Lung microvascular endothelial cell (primary cell): ENCODE measurements at regions not wholly inside any gene's neighbourhood (a gene's known extent, or its start where the extent isn't known, plus 50 kb on each side); places are given as distances from the start of the nearest gene placed in this dataset.

ENCODE experiments used
- DNase-seq, 2 donors: peaks; one replicate each; pipeline versions ENCODE4 v3.0.0 to v3.0.0-alpha.2; 2010; ENCODE audit warnings: low read depth in 2 of 2

GRCh38 chr12:30095511-30095910 lies 311.8 kb upstream of the TMTC1 start:
- no peak for DNase-seq

- no peak for DNase-seq
These were observed 309.4 kb upstream of the TMTC1 start for GRCh38 chr12:30092983-30093617.

DNA sequence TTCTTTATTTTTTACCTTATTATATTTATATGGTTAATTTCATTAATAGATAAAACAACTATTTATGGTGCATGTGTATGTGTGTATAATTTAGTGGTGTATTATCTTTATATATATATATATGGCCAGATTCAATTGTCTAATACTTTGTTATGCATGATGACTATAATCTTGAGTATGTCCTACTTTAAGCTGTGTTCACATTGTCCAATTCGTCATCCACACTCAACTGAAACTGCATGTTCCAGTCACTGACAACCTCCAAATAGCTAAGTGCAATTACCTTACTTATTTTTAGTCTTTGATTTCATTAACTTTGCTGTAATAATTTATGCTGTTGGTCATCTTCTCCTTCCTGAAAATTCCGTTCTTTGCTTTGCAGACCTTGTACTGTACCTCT lies 306.5 kb upstream of the TMTC1 start:
- DNase-seq = no peak

- DNase-seq = no peak
These were observed 304.7 kb upstream of the TMTC1 start for GRCh38 chr12:30088259-30088995.

DNA sequence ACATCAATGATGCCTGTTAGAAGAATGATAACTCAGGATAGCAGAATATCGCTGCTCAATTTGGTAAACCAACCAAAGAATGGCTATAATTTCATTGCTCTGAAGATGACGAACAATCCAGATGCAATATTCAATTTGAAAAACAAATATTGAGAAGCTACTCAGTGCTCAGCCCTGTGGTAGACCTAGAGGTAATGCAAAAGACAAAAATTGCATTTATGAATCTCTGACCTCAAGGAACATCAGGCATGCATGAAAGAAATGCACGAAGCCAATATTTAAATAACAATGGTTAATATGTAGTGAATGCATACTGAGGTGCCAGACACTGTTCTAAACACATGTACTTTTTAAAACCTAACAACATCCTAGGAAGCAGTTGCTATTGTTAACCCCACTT lies 298.6 kb upstream of the TMTC1 start:
- DNase-seq = no peak

DNA sequence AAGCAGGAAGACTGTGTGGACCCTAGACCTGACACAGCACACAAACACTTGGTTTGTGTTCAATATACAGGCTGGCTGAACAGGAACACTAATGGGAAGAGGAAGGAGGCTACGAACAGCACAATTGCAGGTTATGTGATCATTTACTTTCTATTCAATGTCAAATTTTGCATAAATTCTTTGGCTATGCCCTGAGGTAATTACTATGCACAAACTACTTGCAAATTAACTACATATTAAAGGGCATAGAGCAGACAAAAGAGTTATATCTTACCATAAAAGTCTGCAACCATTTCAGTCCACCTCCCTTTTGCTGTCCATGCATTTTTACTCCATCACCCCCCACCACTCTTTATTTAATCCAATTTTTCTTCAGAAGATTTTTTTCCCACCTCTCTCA lies 291.2 kb upstream of the TMTC1 start:
- DNase-seq = no peak

DNA sequence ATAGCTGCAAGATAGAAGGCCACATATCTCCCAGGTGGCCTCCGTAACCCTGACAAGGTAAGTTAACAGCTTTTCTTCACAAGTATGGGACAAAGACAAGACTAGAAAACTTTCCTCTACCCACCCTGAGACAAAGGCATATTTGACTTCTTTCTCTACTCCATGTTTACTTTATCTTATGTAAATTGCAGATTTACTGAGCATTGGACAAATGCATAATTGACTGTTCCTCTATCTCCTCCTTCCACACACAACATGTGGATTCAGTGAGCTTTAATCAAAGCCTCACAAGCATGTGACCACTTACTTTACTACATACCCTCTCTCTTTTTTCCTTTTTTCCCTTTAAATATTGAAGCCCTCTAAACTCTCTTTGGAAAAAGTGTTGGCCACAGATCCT lies 289.1 kb upstream of the TMTC1 start:
- no peak for DNase-seq

DNA sequence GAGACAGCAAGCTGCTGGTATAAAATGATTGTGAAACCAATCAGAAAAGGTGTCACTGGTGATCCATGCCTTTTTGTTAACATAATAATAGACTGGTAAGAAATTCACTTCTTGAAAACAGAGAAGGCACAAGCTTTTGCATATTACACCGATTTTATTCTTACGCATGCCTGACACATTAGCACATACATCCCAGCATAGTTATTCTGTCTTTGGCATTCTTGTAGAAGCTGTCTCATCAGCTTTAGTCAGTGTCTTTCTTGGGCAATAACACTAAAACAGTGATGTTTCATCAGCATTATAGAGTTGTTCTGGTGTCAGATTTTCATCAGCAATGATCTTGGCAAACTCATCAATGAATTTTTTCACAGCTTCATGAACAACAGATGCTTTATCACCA lies 283.4 kb upstream of the TMTC1 start:
- no peak for DNase-seq

- no peak for DNase-seq
These were observed 281.2 kb upstream of the TMTC1 start for GRCh38 chr12:30064906-30065305.

DNA sequence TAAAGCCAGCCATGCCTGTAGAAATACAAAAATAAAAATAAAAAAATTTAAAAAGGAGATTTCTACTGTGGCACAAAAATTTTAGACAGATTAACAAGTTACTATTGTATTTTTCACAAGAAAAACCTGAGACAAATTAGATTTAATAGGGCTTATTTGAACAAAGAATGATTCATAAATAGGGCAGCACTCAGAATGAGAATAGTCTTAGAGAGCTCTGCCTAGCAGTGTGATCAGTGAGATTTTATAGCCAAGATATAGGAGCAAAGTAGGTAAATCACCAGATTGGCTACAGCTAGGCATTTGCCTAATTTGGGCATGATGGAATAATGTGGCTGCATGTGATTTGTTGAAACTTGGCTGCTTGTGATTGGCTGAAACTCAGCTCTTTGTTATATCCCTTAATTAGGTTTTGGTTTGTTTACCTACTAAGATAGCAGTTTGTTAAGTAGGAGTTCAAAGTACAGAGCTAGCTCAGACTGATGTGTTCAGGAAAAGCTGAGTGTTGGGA lies 279.7 kb upstream of the TMTC1 start:
- DNase-seq = no peak

DNA sequence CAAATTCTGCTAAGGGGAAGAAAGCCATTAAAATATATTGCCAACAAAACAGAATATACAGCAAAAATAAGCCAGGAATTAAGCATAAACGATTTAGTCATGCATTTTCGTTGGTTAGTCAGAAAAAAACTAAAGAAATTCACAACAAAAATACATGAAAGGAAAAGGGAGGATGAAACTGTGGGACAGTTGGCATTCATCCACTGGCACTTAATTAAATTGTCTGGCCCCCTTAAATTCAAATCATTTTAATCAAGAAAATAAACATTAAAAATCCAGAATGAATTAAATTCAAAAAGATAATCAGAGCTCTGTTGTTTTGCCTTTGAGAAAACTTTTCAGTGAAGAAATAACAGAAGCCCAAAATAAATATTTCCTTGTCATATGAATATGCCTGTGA lies 264.6 kb upstream of the TMTC1 start:
- peak in 1 of 2 donors; percentile 13 for DNase-seq

GRCh38 chr12:30047516-30048254 lies 263.9 kb upstream of the TMTC1 start:
- peak; percentile 27 to 58 for DNase-seq

DNA sequence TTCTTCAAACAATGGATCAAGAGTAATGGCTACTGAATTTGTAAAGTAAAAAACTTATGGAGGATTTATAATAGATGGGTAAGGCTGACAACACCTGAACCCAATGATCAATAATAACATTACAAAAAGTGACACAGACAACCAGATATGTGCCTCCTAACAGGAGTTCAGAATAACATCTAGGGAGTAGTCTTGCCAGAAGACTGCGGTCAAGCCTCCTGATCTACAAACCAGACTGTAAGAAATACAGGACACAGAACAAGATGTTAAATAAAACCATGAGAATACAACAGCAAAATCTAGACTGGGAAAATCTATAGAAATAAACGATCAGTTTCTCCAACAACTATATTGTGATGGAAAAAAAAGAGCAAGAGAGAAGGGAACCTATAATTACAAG lies 262.6 kb upstream of the TMTC1 start:
- DNase-seq = no peak

- DNase-seq = no peak
These were observed 261.4 kb upstream of the TMTC1 start for GRCh38 chr12:30045171-30045570.

GRCh38 chr12:30044206-30044605 lies 260.5 kb upstream of the TMTC1 start:
- DNase-seq = no peak

DNA sequence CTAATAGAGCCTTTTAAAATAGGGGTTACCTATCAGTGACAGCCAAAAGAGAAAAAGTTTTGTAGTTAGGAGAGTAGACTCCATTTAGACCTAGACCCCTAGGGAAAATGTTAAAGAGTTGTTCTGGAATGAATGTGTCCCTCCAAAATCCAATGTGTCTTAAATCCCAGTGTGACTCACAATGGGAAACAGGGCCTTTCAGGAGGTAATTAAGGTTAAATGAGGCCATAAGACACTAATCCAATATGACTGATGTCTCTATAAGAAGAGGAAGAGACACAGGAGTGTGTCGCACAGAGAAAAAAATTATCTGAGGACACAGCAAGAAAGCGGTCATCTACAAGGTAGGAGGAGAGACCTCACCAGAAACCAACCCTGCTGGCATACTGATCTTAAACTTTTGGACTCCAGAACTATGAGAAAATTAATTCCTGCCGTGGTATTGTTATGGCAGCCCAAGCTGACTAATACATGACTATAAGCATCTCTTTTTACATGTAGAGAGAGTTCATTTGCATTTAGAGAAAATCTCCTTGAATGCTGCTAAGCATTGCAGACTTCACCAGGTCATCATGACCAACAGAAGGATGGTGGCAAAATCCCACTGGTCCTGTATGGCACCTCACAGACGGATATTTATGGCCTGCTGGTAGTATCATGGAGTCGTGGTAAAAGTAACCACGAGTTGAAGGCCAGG lies 259.6 kb upstream of the TMTC1 start:
- DNase-seq = no peak

DNA sequence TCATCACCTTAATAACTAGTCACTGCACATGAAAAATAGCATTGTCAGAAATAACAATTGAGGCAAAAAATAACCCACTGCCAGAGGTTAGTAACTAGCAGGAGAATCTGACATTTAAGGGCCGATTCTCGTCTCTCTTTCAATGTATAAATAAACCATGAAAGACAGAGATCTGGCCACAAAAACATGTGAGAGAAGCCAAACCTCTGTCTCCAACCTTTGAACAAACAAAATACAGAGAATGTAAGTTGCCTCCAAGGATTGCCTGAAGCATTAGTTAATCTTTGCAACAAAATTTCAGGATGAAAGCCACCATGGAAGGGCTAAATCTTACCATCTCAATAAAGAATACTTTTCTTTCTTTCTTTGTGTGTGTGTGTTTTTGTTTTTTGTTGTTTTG lies 257.4 kb upstream of the TMTC1 start:
- DNase-seq = no peak

- DNase-seq = no peak
These were observed 247.1 kb upstream of the TMTC1 start for GRCh38 chr12:30030693-30031374.

- peak; percentile 79 to 94 for DNase-seq
These were observed 243.0 kb upstream of the TMTC1 start for GRCh38 chr12:30026621-30027234.

DNA sequence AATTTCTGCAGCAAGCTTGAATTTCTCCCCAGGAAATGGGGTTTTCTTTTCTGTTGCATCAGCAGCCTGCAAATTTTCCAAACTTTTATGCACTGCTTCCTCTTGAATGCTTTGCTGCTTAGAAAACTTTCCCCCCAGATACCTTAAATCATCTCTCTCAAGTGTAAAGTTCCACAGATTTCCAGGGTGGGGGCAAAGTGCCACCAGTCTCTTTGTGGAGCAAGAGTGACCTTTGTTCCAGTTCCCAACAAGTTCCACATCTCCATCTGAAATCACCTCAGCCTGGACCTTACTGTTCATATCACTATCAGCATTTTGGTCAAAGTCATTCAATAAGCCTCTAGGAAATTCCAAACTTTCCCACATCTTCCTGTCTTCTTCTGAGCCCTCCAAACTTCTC lies 241.6 kb upstream of the TMTC1 start:
- DNase-seq = no peak

DNA sequence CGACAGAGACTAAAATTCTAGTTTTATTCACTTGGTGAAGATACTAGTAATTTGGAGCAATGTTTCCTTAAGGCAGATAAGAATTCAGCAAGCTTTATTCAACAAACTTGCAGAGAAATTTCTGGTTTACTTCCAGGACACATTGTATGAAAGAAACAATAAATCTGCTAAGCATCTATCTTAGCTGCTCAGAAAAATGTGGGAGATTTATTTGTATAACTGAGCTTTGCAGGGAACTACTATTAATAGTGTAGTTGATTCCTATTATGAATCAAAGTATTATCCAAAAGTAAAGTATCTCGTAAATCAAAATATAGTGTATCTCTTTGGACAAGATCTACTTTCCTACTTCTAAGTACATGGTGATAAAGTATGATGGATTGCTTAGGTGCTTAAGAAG lies 239.4 kb upstream of the TMTC1 start:
- DNase-seq = no peak
